HCEC 1CT (cell line): ENCODE measurements at regions not wholly inside any gene's neighbourhood (a gene's known extent, or its start where the extent isn't known, plus 50 kb on each side); places are given as distances from the start of the nearest gene placed in this dataset.

Source experiments
- DNase-seq: peaks from one replicate; pipeline ENCODE4 v3.0.0-alpha.2; 2017

- DNase-seq: no peak
These were observed 235.0 kb upstream of the HNMT start for GRCh38 chr2:137729305-137729704.

DNA sequence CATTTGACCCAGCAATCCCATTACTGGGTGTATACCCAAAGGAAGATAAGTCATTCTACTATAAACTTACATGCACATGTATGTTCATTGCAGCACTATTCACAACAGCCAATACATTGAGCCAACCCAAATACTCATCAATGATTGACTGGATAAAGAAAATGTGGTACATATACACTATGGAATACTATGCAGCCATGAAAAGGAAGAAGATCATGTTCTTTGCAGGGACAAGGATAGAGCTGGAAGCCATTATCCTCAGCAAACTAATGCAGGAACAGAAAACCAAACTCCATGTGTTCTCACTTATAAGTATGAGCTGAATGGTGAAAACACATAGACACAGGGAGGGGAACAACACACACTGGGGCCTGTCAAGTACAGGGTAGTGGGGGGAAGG is 226.7 kb upstream of the HNMT start:
- no peak for DNase-seq

DNA sequence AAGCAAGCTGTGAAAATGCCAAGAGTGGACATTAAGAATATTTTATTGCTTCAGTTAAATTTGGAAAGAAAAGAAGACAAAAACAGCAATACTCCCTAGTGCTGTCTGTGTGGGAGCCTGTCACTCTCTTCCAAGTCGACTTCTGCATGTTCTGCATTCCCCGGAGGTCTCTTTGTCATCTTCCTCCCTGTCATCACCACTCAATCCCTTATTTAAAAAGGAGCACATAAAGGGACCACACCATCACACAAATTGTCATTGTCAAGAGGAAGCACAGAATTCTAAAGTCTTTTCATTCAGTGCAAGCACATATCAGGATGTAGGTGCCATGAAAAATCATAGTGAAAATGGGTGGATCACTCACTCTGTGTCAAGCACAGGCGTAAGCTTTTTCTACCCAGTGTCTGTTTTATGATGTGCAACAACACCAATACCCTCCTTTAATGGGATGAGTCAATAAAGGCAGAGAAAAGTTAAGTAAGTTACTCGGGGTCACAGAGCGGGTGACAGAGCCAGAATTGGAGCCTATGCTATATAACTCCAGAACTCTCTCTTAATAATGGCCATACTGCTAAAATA is 222.4 kb upstream of the HNMT start:
- DNase-seq: no peak

DNA sequence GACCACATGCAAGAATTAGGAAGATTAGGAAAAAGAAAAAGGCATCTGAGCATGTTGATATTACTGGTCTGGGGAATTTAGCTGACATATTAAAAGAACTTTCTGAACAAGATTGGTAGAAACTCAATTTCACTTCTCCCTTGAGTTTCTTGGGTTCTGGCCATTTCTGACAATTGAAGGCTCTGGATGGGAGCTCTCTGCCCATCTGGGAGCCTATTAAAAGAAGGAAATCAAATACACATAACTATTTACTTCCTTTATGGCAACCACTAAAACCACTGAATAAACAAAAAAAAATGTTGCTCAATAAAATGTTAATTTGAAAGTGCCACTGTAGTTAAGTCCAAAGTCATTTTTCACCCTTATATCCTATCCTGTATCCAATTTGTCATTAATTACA is 216.8 kb upstream of the HNMT start:
- no peak for DNase-seq

GRCh38 chr2:137748533-137748932 is 215.7 kb upstream of the HNMT start:
- DNase-seq: no peak

- DNase-seq: no peak
These were observed 199.6 kb upstream of the HNMT start for GRCh38 chr2:137764646-137765045.

GRCh38 chr2:137769406-137769805 is 194.9 kb upstream of the HNMT start:
- DNase-seq: no peak

DNA sequence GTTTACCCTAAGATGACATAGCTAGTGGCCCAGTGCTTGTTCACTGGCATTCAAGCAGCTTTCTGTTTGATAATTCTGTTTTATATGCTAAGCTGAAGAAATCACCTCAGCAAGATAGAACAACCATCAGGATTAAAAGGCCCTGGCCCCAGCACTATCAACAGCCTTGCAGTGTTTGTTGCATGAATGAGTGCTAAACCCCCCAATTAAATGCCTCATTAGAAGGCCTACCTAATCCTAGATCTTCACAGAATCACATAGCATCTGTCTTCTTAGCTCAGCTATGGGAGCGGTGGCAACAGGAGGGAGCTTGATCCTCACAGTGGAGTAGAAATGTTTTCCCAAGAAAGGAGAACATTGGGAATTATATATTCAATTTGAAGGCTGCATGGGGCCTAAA is 194.1 kb upstream of the HNMT start:
- no peak for DNase-seq

DNA sequence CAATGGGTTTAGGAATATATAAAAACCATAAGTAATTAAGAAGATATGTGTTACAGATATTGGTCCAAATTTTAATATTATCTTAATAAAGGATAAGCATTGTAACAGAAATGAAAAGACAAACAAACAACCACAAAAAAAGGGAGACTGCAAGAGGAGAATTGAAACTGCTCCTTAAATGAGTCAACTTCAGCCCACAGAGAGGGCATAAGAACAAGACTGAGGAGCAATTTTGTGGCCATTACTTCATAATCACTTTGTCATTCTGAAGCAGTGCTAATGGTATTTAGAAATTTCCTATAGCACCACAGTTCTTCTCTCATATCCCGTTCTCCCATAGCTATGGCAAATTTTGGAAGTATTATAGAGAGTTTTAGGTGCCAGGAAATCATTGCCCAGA is 193.2 kb upstream of the HNMT start:
- DNase-seq: no peak

- DNase-seq: no peak
These were observed 191.8 kb upstream of the HNMT start for GRCh38 chr2:137772451-137772850.

DNA sequence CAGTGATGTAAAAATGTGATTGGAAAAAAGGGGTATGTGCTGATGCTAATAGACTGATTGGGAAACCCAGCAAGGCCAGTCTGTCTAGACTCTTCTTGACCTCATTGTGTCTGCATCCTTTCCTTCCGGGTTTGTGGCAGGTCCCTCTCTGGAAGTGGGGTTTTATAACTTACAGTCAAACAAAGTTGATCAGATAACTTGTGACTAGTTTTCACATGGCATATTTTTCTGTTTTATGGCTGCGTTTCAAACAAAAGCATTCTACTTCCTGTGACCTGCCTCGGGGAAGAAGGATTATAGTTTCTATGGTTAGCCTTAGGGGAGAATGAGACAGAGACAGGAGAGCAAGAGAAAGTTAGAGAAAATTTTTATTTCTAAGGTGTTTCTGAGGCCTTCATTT is 188.7 kb upstream of the HNMT start:
- DNase-seq: no peak

DNA sequence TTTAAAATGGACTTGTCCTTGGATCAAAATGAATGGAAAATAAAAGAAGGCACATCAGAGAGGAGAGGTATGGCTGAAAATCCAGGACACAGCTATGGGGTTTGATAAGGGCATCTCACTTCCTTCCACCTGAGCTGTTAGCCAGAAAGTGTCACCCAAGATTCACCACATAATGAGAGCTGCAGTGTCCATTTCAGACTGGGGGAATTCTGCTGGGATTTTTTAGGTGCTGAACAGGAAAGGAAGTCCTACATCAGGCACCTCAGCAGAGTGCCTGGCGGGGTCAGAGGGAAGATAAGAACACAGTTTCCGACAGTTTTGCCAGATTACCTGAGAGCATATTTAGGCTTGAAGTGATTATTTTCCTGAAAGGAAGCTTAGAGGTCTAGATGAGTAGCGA is 187.6 kb upstream of the HNMT start:
- DNase-seq: no peak

DNA sequence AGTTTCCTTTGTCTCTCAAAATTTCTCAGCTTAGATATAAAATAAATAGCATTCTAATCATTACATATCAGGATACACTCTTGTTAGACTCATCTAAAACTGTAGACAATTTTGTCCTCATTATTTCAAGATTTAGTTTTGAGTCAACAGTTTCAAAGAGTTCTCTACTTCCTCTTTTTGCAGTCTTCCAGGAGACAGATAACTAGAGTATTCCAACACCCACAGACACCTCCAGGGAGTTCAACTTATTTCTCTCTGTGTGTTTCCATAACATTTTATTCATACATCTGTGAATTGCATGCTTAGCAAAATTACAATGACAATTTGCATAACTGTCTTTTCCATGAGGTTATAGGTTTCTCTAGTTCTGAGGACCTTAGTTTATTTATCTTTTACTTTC is 166.6 kb upstream of the HNMT start:
- no peak for DNase-seq

GRCh38 chr2:137799600-137799999 is 164.7 kb upstream of the HNMT start:
- no peak for DNase-seq

GRCh38 chr2:137800386-137800785 is 163.9 kb upstream of the HNMT start:
- DNase-seq: no peak

DNA sequence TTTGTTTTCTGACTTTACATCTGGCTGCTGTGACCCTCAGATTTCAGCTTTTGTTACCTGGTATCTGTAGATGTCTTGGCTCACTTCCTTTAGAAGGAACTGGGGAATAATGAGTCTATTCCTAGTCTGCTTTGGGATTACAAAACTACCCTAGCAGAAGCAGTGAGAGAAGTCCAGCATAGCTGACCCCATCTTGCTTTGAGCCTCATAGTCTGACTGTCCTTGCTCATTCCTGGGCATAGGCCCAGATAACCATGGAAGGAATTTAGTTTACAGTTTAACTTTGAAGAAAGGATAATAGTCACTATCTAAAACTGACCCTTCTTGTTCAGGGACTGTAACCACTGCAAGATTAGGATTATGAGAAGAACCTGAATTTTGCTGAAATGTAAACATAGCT is 163.0 kb upstream of the HNMT start:
- DNase-seq: no peak

GRCh38 chr2:137802038-137802437 is 162.2 kb upstream of the HNMT start:
- DNase-seq: no peak

- DNase-seq: no peak
These were observed 158.0 kb upstream of the HNMT start for GRCh38 chr2:137806068-137806805.

- no peak for DNase-seq
These were observed 155.0 kb upstream of the HNMT start for GRCh38 chr2:137809252-137809651.

DNA sequence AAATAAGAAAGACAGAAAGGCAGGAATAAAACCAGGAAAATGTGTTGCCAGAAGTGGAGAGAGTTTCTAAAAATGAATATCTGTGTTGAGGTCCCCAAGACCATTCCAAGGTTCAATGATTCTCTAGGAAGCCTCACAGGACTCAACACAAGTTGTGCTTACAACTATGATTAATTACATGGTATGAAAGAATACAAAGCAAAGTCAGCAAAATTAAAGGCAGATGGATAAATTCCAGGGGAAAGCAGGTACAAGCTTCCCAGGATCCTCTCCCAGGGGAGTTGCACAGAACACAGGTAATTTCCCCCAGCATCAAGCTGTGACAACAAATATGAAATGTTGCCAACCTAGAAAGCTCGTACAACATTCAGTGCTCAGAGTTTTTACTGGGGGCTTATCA is 154.4 kb upstream of the HNMT start:
- DNase-seq: no peak

GRCh38 chr2:137812517-137812916 is 151.8 kb upstream of the HNMT start:
- no peak for DNase-seq

DNA sequence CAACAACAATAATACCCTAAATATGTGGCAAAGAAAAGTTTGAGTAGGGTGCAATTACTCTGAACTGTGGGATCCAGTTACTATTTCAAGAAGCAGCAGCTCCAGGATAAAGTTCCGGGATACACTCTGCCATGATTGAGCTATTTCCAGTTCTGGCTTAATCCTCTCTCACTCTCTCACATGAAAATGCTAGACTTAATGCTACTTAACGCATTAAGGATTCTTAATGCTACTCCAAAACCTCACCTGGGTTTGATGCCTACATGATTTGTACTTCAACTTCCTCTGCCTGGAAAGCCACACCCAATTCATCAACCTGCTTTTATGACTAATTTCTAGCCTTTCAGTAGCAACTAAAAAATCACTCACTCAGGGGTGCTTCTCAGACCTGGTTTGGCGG is 151.1 kb upstream of the HNMT start:
- no peak for DNase-seq

DNA sequence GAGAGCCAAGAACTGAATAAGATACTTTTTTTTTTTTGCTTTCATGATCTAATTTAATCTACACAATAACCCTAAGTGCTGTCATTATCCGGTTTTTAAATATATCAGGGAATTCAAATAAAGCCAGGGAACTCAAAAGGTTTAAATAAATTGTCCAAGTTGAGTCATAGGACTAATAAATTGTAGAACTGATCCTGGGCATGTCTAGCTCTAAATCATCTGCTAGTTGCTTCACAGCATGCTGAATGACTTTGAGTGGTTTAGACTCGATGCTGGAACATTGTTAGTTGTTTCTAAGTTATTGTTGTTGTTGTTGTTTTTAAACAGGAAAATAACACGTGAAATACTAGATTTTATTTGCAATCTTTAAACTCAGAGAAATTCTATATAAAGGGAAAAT is 147.2 kb upstream of the HNMT start:
- DNase-seq: no peak

DNA sequence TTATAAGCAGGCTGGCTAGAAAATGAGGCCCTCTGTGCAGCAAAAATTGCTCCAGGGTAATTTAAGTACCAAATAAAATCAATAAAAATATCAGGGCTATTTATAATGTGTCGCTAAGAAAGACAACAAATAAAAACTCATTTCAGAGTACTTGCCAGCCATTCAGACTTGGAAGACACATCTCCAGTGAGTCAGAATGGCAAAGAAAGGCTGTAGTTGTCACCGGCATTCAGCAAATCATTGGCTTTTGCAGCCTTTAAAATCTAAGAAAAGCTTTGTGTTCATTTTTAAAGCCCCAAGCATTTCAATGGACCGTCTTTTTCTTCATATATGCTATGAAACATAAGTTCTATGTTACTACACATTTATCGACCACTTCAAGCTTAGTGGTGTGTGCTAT is 141.1 kb upstream of the HNMT start:
- DNase-seq: no peak

GRCh38 chr2:137824501-137824900 is 139.8 kb upstream of the HNMT start:
- no peak for DNase-seq
